Upper lobe of right lung (tissue), 1 donor: ENCODE measurements at regions not wholly inside any gene's neighbourhood (a gene's known extent, or its start where the extent isn't known, plus 50 kb on each side); places are given as distances from the start of the nearest gene placed in this dataset.

Experiments used
- ATAC-seq: fragments of 200-7000 bp; cut with Tn5 transposase; one replicate; pipeline ENCODE4 v1.9.1; 2020; ENCODE audit warnings: mild to moderate bottlenecking, moderate library complexity
- DNase-seq: peaks from one replicate; pipeline ENCODE4 v3.0.0-alpha.2; 2020
- H3K27ac ChIP-seq: fragments of 200-600 bp; one replicate; pipeline ENCODE4 v1.8.0; 2022
- H3K27me3 ChIP-seq: fragments of 200-600 bp; one replicate; pipeline ENCODE4 v1.8.0; 2022; ENCODE audit warnings: mild to moderate bottlenecking
- H3K36me3 ChIP-seq: fragments of 200-600 bp; one replicate; pipeline ENCODE4 v1.8.0; 2022
- H3K4me1 ChIP-seq: fragments of 200-600 bp; one replicate; pipeline ENCODE4 v1.8.0; 2022
- H3K4me3 ChIP-seq: fragments of 200-600 bp; one replicate; pipeline ENCODE4 v1.8.0; 2022; ENCODE audit warnings: mild to moderate bottlenecking
- H3K9me3 ChIP-seq: fragments of 200-600 bp; one replicate; pipeline ENCODE4 v1.8.0; 2022
- intact Hi-C: fragments of 100-400 bp; cut with DNase I; formaldehyde crosslinking; loops from one replicate; pipeline ENCODE4 v1.11.0; 2022
- TF ChIP-seq, protein P1 (sequence below): fragments of 200-600 bp; IDR thresholded peaks from one replicate; pipeline ENCODE4 v1.8.0; 2022; ENCODE audit warnings: antibody characterized with exemption
- donor health status: DM: no; HTN: yes; CAD: no; lungs with severe emphysema.

DNA sequence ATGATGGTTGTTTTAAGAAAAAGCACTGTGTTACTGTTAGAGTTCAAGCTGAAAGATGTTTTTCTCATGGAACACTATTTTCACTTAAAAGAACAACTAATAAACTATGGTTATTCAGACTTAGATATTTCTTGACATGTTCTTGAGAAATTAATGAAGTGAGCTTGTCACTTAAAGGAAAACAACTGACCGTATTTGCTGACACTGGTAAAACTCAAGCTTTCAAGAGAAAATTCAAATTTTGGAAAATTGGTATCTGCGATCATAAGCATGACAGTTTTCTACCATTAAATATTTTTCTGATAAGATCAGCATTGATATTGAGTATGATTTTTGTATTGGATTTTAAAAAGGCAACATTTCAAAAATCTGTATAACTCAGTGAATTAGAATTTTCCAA is 549.5 kb upstream of the ACTRT1 start:
- no peaks in the 10 kb centered on the region for H3K4me1 ChIP-seq
- DNase-seq (no peak), ATAC-seq (no peak)
- no peaks in the 10 kb centered on the region for H3K36me3 ChIP-seq
- no peaks in the 10 kb centered on the region for H3K27me3 ChIP-seq
- no peak overlapping the region for H3K27ac ChIP-seq
- TF ChIP-seq, protein P1, sequence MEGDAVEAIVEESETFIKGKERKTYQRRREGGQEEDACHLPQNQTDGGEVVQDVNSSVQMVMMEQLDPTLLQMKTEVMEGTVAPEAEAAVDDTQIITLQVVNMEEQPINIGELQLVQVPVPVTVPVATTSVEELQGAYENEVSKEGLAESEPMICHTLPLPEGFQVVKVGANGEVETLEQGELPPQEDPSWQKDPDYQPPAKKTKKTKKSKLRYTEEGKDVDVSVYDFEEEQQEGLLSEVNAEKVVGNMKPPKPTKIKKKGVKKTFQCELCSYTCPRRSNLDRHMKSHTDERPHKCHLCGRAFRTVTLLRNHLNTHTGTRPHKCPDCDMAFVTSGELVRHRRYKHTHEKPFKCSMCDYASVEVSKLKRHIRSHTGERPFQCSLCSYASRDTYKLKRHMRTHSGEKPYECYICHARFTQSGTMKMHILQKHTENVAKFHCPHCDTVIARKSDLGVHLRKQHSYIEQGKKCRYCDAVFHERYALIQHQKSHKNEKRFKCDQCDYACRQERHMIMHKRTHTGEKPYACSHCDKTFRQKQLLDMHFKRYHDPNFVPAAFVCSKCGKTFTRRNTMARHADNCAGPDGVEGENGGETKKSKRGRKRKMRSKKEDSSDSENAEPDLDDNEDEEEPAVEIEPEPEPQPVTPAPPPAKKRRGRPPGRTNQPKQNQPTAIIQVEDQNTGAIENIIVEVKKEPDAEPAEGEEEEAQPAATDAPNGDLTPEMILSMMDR: no peak
- no peaks in the 10 kb centered on the region for H3K9me3 ChIP-seq
- intact Hi-C loops: no loop called here
- H3K4me3 ChIP-seq: no peak overlapping the region

DNA sequence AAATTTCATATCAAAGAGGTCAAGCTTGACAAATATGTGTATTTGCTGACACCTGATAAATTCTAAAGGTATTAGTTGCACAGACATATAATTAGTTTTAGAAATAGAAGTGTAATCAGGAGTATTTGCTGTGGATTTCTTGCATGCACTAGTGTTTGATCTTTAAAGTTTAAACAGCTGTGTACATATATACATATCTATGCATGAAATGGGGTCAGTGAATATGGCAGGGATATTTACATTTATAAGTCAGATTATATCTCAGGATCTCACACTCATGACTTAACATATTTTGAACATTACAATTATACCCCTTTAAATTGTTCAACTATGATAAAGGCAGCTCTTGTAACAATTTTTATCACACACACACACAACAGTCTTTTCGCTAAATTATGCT is 547.4 kb upstream of the ACTRT1 start:
- TF ChIP-seq, protein P1: no peak
- Histone ChIP-seq H3K4me3 (no peak overlapping the region), H3K27me3 (no peaks in the 10 kb centered on the region), H3K4me1 (no peaks in the 10 kb centered on the region), H3K36me3 (no peaks in the 10 kb centered on the region), H3K27ac (no peak overlapping the region), H3K9me3 (no peaks in the 10 kb centered on the region)
- ATAC-seq (no peak), DNase-seq (no peak)
- intact Hi-C loops: no loop called here

DNA sequence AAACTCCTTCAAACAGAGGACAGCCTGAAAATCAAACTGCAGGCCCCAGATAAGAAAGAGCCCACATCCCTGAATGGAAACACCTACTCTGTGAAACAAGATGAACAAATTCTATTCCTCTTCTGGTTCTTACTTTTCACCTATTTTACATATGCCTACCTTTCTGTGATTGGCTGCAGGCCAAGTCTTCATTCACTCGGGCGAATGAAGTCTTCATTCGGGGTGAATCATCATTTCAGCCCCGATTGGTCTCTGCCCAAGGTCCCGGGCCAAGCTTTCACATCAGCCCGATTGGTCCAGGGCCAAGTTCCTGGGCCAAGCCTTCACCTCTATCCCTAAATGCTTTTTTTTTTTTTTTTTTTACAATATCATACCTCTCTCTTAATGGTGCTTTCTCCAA is 529.8 kb upstream of the ACTRT1 start:
- Histone ChIP-seq H3K36me3 (no peaks in the 10 kb centered on the region), H3K4me1 (no peaks in the 10 kb centered on the region), H3K9me3 (no peaks in the 10 kb centered on the region), H3K27ac (no peak overlapping the region), H3K4me3 (no peak overlapping the region), H3K27me3 (no peaks in the 10 kb centered on the region)
- DNase-seq (no peak), ATAC-seq (no peak)
- intact Hi-C loops: no loop called here
- TF ChIP-seq, protein P1: no peak

DNA sequence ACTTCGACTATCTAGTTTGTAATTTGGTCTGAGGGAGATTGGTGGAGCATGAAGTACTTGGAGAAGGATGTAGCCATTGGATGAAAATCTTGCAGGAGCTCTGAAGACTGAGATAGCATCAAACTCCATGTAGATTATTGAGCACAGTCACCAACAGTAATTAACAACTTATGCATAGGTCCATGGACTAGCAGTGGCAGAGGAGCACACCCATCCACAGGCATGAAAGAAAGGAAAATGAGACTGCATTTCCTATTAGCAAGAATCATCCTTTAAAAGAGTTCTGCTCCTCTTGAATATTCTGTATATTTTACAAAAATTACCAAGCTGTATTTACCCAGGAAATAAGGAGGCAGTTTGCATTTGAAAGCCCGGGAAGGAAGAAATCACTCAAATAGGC is 529.4 kb upstream of the ACTRT1 start:
- no peaks in the 10 kb centered on the region for H3K27me3 ChIP-seq
- no peak for ATAC-seq
- no peak overlapping the region for H3K4me3 ChIP-seq
- TF ChIP-seq, protein P1: no peak
- intact Hi-C loops: no loop called here
- no peaks in the 10 kb centered on the region for H3K9me3 ChIP-seq
- no peaks in the 10 kb centered on the region for H3K36me3 ChIP-seq
- no peak overlapping the region for H3K27ac ChIP-seq
- DNase-seq: no peak
- H3K4me1 ChIP-seq: no peaks in the 10 kb centered on the region

DNA sequence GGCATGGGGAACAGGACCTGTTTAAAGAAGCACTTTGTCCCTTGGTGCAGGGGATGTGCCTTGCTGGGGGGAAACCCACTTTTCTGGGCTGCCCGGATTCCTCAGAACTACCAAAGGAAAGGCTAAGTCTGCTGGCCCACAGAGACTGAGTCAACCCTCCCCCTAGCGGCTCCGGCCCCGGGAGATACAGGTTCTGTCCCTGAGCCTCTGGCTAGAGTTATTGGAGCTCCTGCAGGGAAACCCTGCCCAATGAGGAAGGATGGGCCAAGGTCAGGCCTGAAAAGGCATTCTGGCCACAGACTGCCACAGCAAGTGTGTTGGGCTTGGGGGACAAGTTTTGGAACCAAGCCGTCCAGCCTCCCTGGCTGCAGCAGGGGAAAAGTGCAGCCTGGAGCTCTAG is 490.9 kb upstream of the ACTRT1 start:
- TF ChIP-seq, protein P1: no peak
- DNase-seq: no peak
- no peak for ATAC-seq
- no peaks in the 10 kb centered on the region for H3K27me3 ChIP-seq
- no peak overlapping the region for H3K4me3 ChIP-seq
- intact Hi-C loops: no loop called here
- no peaks in the 10 kb centered on the region for H3K4me1 ChIP-seq
- H3K9me3 ChIP-seq: no peaks in the 10 kb centered on the region
- H3K27ac ChIP-seq: no peak overlapping the region
- H3K36me3 ChIP-seq: no peaks in the 10 kb centered on the region

DNA sequence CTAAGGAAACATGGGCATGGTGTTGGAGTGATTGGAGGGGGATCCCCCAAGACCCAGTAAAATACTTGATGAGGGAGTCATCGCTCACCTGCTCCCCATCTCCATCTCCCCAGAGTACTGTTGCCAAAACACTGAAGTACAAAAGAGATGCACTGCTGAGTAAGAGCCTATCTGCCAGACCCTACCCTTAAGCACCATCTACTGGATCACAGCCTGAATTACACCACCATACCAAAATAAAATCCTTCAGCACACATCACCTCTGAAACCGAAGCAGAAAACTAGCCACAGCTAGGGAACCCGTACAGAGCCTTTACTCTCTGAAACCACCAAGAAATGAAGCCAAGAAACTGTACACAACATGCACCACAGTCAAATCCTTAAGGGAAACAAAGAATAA is 466.3 kb upstream of the ACTRT1 start:
- no peak for ATAC-seq
- no peaks in the 10 kb centered on the region for H3K4me1 ChIP-seq
- intact Hi-C loops: no loop called here
- H3K36me3 ChIP-seq: no peaks in the 10 kb centered on the region
- H3K27ac ChIP-seq: no peak overlapping the region
- H3K27me3 ChIP-seq: no peaks in the 10 kb centered on the region
- no peak for DNase-seq
- H3K4me3 ChIP-seq: no peak overlapping the region
- TF ChIP-seq, protein P1: no peak
- no peaks in the 10 kb centered on the region for H3K9me3 ChIP-seq
